GM18951 (cell line): ENCODE measurements at regions not wholly inside any gene's neighbourhood (a gene's known extent, or its start where the extent isn't known, plus 50 kb on each side); places are given as distances from the start of the nearest gene placed in this dataset.

ENCODE experiments used
- POLR2A ChIP-seq: IDR thresholded peaks from 4 replicates; pipeline ENCODE4 v1.6.1; 2011; ENCODE audit warnings: mild to moderate bottlenecking; ENCODE audit not compliant: insufficient read length, insufficient read depth; ENCODE audit errors: extremely low read depth
- in situ Hi-C: fragments of 300-500 bp; cut with MboI; formaldehyde crosslinking; loops from one replicate; pipeline ENCODE4 v1.12.0; 2022; ENCODE audit warnings: low sequenced_read_pairs, mixed read lengths, inconsistent platforms; ENCODE audit not compliant: unreplicated experiment

DNA sequence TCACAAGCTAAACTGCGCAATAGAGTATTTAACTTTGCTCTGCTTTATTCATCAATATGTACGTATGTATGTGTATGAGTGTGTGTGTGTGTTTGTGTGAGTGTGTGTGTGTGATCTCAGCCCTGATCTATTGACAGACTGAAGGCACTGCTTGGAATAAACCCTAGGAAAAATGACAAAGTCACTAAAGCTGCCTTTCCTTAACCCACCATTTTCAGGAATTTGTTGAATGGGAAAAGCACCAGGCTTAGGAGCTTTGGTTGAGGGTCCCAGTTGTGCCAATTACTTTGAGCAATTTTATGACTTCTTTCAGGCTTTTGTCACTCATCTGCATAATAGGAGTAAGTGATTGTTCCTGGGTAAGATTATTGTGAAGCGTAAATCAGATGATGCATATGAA lies 108.6 kb upstream of the TLR4 start:
- no peak for TF ChIP-seq POLR2A
- in situ Hi-C loops: no loop called here

DNA sequence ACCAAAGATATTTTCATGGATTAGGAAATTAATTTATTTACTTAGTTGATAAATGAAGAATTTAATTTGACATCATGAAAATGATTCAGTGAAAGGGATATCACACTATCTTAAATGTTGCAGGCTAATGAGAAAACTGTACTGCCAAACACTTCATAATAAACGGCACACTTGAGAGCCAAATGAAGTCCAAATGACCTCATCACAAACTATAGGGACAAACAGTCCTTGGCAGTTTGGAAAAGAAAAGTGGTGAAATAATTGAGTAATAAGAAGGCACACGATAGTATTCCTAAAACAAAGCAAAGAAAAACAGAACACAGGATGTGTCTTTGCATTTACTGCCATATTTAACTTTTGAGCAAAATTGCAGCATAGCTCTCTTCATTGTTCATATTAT lies 116.9 kb upstream of the TLR4 start:
- in situ Hi-C loops: no loop called here
- TF ChIP-seq POLR2A: no peak

DNA sequence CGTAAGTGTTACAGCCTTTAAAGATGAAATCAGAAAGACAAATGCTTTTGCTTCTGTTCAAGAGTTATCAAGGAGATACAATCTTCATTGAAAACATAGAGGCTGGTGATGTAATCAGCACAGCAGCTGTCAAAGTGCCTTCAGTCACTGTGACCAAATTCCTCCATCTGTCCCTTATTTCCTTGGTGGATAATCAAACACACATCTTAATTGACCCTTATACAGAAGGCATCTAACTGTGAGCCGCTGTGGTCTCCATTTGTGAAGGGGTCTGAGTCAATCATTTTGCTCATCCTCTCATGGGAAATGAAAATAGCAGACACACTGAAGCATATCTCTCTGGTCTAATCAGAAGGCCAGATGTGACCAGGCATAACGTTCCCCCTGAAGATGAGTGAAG lies 130.1 kb upstream of the TLR4 start:
- in situ Hi-C loops: no loop called here
- TF ChIP-seq POLR2A: no peak

DNA sequence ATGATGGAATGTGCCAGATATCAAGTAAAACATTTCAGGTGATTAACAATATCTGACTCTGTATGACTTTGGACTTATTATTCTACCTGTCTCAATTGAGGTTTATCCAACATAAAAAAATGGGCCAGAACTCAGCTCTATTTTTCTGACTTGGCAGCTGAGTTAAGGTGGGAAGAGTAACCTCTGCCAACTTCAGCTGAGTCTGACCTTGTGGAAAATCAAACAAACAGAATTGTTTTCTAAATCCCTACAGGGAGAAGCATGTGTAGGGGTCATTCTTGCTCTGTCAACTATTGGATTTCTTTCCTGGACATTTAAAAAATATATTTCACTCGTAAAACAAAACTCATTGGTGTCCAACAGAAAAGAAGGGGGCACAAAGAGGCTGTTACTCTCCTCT lies 139.4 kb upstream of the TLR4 start:
- TF ChIP-seq POLR2A: no peak
- in situ Hi-C loops: no loop called here

DNA sequence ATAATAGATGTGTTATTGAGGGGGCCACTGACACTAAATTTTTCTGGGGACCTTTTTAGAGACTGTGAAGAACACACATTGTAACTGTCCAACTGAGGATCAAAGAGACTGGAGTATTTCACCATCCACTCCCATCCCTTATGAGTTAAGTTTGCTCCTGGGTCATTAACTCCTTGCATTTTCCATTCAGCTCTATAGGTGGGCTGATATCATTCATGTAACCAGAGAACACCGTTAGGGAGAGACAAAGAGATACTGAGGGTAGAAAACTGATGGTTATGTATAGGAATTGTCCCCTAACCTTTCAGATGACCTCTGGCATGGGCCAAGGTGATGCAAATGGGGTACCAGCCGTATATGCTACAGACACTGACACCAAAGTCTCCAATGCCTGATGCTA lies 142.4 kb upstream of the TLR4 start:
- no peak for TF ChIP-seq POLR2A
- in situ Hi-C loops: no loop called here

DNA sequence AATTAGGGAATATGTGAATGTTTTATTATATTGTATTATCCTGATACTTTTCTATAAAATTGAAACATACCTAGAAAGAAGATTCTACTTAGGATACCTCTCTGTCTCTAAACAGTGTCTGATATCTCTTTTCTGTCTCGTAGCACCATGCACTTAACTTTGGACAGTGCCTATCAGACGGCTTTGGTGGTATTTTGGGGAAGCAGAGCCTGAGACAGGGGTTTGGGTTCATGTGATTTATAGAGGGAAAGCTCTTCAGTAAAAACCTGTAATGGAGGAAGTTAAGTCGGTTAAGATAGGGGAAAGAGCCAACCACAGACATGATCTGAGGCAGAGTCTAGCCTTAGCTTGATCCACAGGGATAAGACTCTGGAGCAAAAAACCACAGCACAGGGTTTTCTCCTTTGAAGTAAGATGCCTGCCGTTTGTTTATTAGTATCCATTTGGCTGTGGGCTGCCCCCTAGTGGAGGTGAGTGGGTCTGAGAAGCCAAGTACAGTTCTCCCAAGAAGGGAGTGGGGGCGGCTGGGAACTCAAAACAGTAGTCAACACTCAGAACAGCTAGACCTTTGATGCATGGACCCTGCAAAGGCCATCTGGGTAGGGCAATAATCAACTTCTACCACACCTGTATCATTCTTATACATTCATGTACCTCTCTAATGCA lies 141.2 kb upstream of the ASTN2 start:
- no peak for TF ChIP-seq POLR2A
- in situ Hi-C loops: no loop called here

DNA sequence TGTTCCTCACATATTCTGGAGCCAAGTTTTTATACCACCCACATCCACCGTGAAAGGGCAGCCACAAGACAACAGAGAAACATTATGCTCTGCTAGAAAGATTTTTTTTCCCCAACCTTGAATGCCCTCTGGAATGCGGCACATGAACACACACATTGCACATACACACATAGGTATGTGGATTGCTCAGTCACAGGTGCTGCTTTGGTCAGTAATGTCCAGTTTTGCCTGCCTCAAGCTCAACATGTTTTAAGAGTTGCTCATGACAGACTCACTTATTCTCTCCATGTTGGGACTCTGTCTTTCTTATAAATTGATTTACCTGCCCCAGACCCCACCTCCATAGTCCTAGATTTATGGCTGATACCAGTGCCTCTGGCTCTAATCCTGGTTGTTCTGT lies 138.0 kb upstream of the ASTN2 start:
- no peak for TF ChIP-seq POLR2A
- in situ Hi-C loops: no loop called here

DNA sequence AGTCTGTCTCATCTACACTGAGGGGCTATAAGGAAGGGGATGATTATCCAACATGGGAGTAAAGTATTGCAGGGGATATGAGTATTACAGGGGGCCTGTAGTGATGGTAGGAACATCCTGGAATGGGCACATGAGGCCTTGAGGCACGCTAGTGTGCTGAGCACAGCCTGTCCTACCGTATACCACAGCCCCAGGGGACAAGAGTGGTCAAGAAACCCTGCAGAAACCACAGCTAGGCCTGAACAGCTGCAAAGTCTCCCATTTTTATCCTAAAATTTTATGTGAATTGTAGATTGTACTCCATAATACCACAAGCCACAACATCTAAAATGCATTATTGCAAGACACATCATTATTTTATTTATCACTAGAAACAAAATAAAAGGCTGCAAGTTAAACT lies 136.3 kb upstream of the ASTN2 start:
- in situ Hi-C loops: no loop called here
- TF ChIP-seq POLR2A: no peak

DNA sequence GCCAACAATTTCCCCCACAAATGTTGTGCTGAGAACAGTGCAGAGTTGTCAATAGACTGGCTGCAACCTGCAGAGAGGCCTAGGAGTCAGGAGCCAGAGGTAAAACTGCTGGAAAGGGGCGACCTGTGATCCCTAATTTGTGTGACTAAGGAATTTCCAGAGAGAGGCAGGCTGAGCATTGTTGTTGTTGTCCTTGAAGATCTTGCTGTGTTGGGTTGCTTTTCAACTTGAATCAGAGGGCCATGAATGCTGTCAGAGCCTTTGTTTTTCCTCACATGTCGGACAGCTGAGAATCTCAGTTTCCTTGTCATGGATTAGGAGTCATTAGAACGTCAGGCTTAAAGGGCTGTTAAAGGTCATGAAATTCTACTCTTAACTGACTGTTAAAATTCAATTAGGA lies 134.6 kb upstream of the ASTN2 start:
- TF ChIP-seq POLR2A: no peak
- in situ Hi-C loops: no loop called here

DNA sequence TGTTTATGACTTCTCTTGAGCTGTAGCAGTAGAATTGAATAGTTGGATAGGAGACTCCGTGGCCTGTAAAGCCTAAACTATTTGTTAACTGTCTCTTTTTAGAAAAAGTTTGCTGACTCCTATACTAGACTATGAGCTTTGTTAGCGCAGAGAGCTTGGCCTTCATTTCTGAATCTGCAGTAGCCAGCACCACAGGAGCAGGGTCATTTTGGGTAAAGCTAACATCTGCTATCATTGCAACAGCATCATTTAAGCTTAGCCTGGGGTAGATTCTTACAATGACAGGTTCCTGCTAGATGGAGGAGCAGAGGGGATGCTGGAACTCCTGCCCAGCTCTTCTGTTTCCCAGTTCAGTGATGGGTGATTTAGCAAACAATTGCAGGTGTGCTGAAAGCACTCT lies 133.7 kb upstream of the ASTN2 start:
- in situ Hi-C loops: no loop called here
- no peak for TF ChIP-seq POLR2A

DNA sequence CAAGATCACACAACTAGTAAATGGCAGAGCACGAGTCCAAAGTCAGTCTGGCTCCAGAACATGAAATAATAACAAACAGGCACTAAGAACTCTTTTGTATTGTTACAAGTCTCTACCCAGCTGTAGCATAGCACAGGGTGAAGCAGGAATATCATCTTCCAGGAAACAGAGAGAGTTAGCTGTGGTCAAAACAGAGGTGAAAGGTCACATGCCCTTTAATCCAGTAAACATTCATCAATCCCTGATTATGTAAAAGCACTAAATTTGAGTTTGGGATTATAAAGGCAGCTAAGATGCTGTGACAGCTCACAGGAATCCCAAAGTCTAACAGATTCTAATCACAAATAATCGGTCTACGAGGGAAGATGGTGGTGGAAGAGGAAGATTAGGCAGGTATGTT lies 133.0 kb upstream of the ASTN2 start:
- TF ChIP-seq POLR2A: no peak
- in situ Hi-C loops: no loop called here

DNA sequence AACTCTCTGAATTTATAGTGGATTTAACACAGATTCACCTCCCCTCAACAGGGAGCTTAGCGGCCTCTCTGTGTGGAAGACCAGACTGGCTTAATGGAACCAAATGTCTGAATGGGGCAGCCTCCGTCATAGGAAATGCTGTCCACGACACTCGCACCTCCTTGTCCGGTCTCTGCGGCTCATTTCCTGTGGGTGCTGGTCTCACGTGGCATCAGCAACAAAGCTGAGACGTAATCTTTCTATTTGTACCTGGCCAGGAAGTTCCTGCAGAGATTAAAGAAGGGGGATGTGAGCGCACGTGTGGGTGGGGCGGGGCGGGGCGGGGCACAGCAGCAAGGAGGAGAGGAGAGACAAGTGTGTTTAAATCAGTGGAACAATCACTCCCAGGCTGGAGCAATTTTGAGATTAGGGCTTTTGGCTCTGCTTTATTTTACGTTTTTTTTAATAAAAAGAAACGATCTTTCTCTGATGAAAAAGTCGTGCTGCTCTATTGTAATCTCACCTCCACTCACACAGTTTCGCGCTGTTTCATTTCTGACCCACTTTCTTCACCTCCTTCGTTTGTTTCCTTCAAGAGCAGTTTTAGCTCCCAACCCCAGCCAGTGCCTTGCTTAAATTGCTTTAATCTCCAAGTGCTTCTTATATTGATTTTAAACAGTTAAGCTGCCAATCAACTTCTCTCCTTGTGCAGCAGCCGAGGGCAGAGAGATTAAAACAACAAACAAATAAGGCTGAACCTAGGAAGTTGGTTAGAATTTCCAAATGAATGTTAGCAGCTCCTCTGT lies 132.2 kb upstream of the ASTN2 start:
- in situ Hi-C loops: no loop called here
- TF ChIP-seq POLR2A: no peak

DNA sequence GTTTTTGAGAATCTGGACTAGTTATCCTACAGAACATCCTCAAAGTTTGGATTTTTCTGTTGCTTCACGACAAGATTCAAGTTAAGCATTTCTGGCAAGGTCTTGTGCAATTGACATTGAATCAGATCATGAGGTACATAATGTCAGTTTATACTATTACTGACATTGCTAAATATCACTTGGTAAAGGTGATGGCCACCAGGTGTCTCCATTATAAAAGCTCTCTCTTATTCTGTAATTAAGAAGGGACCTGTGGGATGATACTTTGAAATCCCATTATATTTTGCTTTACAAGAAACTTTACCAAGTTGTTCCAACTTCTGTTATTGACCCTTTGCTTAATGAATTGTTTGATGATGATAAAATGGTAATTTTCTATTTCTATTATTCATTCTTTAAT lies 131.0 kb upstream of the ASTN2 start:
- TF ChIP-seq POLR2A: no peak
- in situ Hi-C loops: no loop called here

DNA sequence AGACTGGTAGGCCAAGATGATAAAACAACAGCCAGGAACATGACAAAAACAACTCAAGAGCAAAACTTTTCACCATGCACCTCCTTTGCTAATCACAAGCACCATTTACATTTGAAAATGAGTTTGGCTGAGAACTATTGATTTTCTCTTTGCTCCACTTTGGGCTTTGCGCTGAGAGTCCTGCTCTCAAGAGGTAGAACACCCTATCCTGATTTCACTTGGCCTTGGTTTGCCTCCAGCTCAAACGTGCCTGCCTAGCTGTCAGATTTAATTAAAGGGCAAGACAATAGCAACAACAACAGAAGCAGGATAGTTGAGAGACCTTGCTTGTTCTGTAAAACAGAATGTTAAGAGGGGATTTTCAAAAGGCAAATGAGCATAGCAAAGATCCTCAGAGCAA lies 128.2 kb upstream of the ASTN2 start:
- in situ Hi-C loops: no loop called here
- no peak for TF ChIP-seq POLR2A
